Kidney epithelial cell (primary cell): ENCODE measurements at regions not wholly inside any gene's neighbourhood (a gene's known extent, or its start where the extent isn't known, plus 50 kb on each side); places are given as distances from the start of the nearest gene placed in this dataset.

Source experiments
- DNase-seq: peaks from one replicate; pipeline ENCODE4 v3.0.0-alpha.2; 2010; ENCODE audit warnings: low read depth
- H3K27me3 ChIP-seq: 2 replicates; pipeline ENCODE4 v1.6.0; 2011; ENCODE audit warnings: low read length; ENCODE audit not compliant: control insufficient read depth, insufficient read depth
- H3K36me3 ChIP-seq: 2 replicates; pipeline ENCODE4 v1.5.1; 2011; ENCODE audit warnings: low read length; ENCODE audit not compliant: control insufficient read depth, insufficient read depth
- H3K4me3 ChIP-seq: 2 replicates; pipeline ENCODE4 v1.5.1; 2011; ENCODE audit warnings: low read depth, mild to moderate bottlenecking, control low read depth, low read length
- CTCF ChIP-seq: IDR thresholded peaks from 2 replicates; pipeline ENCODE4 v1.5.1; 2011; ENCODE audit warnings: mild to moderate bottlenecking, moderate library complexity, low read length, control low read depth, inconsistent platforms; ENCODE audit not compliant: insufficient read depth, poor library complexity, severe bottlenecking

- DNase-seq, result no peak
- no peak for TF ChIP-seq CTCF
- Histone ChIP-seq H3K36me3 (no peaks in the 10 kb centered on the region), H3K27me3 (no peaks in the 10 kb centered on the region), H3K4me3 (no peak overlapping the region)
These were observed 204.6 kb upstream of the PWP1 start for GRCh38 chr12:107480836-107481608.

- no peak for TF ChIP-seq CTCF
- no peak for DNase-seq
- Histone ChIP-seq H3K4me3 (no peak overlapping the region), H3K36me3 (no peaks in the 10 kb centered on the region), H3K27me3 (no peaks in the 10 kb centered on the region)
These were observed 201.4 kb upstream of the PWP1 start for GRCh38 chr12:107484230-107484629.

- no peak for DNase-seq
- no peaks in the 10 kb centered on the region for H3K36me3 ChIP-seq
- TF ChIP-seq CTCF, result no peak
- H3K27me3 ChIP-seq, result no peaks in the 10 kb centered on the region
- H3K4me3 ChIP-seq, result no peak overlapping the region
These were observed 200.7 kb upstream of the PWP1 start for GRCh38 chr12:107484941-107485340.

- DNase-seq, result no peak
- H3K36me3 ChIP-seq, result no peaks in the 10 kb centered on the region
- H3K4me3 ChIP-seq, result no peak overlapping the region
- TF ChIP-seq CTCF, result no peak
- no peaks in the 10 kb centered on the region for H3K27me3 ChIP-seq
These were observed 199.9 kb upstream of the PWP1 start for GRCh38 chr12:107485731-107486130.

- TF ChIP-seq CTCF, result no peak
- no peak for DNase-seq
- no peaks in the 10 kb centered on the region for H3K27me3 ChIP-seq
- no peaks in the 10 kb centered on the region for H3K36me3 ChIP-seq
- H3K4me3 ChIP-seq, result no peak overlapping the region
These were observed 199.3 kb upstream of the PWP1 start for GRCh38 chr12:107486140-107486892.
